ENCODE measurements at regions not wholly inside any gene's neighbourhood (a gene's known extent, or its start where the extent isn't known, plus 50 kb on each side); places are given as distances from the start of the nearest gene placed in this dataset.
"Not testable (repeated sequence)": the region's sequence is repeated elsewhere in the genome, so short reads cannot be mapped to it uniquely, and the experiment has no call there.

DNA sequence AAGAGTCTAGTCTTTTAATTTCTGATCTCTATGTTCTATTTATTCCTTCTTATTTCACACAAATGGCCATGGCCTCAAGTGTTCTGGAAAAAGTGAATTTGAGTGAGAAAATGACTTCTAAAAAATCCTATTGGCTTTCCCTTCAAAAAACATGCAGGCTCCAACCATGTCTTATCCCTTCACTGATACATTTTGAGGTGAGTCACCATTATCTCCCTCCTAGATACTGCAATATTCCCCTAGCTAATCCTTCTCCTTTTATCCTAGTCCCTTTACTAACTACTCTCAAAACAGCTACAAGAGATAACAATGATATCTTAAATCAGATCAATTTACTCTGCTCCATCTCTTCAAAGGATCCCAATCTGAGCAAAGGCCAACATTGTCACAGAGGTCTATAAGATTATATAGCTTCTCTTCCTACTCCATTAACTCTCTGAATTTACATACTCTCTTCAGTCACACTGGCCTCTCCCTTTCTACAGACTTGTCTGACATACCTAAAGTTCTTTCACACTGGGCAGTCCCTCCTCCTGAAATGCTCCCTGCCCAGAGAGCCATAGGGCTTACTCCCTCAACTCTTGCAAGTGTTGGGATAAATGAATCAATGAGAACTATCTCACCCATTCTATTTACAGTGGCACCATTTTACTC, 129.2 kb downstream of the TENT5A start:
- no peak for DNase-seq

DNA sequence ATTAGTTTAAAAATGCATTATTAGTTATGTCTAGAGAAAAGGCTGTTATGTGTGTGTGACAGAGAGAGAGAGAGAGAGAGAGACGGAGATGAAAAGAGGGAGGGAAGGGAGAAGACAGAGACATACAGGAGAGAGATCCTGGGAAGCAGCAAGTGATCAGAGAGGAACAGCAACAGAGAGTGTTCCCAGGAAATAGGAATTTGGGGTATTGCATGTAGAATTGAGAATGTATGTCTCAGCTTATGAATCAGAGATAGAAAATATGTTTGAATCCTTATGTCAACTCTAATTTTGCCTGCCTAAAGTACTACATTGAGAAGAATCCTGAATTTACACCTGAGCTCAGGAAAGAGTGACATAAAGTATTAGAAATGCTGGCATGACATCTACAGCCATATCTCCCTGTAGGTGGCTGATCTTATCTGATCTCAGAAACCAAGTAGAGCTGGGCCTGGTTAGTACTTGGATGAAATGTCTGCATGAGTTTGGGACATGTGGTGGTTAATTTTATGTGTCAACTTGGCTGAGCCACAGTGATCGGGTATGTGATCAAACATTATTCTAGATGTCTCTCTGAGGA, 130.6 kb downstream of the TENT5A start:
- no peak for DNase-seq

DNA sequence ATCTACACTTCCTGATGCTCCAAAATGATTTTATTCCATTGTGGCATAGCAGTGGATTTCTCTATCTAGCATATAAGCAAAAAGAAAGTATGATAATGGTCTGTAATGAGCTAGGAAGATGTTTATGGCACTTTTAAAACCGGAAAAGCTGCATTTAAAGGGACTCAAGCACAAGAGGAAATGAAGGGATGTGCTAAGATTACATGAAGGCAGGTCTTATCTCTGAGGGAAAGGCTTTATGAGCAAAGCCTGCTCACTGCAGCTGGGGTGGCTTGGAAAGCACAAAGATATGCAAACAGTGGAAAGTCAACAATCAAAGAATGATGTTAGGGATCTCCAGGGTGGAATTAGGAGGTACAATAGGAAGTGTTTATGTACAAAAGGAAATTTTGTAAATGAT, 138.2 kb downstream of the TENT5A start:
- DNase-seq = peak; percentile 67

DNA sequence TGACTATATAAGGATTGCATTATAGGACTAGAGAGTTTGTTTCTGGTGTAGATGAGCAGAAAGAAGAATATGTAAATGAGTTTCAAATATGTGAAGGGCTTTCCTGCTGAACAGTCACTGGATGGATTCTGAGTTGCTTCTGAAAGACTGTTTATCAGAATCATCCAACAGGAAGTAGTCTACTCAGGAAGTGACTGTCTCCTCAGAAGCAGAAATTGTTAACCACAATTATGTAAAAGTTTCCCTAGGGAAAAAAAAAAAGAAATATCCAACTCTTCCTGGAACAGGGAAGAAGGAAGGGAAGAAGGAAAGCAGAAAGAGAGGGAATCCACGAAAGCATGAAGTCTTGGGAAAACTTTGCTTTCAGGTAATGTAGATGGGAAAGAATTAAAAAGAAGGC, 138.9 kb downstream of the TENT5A start:
- no peak for DNase-seq

- DNase-seq = no peak
Measured at GRCh38 chr6:81612136-81612535, 140.3 kb downstream of the TENT5A start.

DNA sequence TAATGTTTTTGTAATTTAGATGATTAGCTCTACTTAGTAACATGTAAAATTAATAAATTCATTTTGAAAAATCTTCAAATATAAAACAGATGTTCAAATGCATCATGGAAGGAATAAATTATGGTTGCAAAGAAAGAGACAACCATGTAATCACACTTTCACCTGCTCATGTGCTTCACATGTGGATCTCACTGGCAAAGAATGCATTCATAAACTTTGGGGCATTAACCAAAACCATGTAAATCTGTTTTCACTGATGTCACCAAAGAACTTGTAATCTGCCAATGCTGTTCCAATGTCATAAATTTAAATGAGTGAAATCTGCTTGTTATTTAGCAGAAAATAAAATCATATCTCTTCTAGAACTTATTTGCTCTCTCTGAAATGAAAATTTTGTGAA, 142.7 kb downstream of the TENT5A start:
- DNase-seq = no peak

DNA sequence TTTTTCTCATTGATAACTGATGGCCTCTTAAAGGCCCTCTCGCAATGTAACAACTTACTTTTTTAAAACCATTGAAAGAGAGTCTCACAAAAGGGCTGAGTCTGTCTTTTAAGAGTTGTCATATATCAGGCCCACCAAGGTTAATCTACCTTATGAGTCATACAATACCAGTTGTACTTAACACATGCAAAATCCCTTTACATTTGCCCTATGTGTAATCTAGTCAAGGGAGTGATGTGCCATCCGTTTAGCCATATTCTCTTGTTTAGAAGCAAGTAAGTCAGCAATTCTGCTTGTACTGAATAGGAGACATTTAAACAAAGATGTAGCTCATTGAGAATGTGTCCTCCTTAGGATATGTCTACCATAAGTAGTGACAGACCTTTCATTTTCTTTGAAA, 143.7 kb downstream of the TENT5A start:
- DNase-seq = no peak

DNA sequence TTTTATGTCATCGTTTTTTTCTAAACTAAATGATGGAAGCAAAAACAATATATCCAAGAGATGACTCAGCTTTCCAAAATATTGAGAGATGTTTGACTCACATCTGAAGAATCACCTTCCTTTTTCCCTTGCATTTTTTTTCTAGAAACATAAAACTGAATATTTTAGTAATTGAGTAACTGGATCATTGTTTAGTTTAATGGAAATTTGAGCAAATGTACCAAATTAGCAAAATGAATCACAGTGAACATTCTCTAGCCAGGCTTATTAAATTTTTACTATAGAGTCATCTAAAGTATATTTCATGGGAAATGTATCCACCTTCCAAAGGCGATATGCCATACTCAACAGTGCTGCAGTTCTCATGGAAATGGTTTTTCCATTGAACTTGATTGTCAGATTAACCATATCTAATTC, 145.5 kb downstream of the TENT5A start:
- DNase-seq = no peak

DNA sequence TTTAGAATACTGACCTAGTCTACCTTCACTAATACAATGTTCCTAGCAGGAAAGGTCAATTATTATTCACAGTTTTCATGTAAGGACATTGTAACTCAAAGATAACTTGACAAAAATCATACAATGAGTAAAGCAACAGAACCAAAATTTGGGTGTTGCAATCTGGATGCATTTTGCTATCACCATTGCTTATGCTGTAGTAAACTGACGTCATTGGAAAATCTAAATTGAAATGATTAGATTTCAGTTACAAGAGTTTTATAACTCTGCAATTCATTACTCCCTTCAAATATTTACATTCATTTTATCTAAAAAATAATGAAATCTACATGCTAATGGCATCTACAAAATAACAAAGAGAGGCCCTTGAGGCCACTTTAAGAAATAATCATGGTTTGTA, 147.0 kb downstream of the TENT5A start:
- DNase-seq = no peak

GRCh38 chr6:81601918-81602317, 150.6 kb downstream of the TENT5A start:
- DNase-seq = no peak

GRCh38 chr6:81600488-81600887, 152.0 kb downstream of the TENT5A start:
- not testable (repeated sequence) for DNase-seq

GRCh38 chr6:81594501-81594900, 158.0 kb downstream of the TENT5A start:
- DNase-seq = no peak

DNA sequence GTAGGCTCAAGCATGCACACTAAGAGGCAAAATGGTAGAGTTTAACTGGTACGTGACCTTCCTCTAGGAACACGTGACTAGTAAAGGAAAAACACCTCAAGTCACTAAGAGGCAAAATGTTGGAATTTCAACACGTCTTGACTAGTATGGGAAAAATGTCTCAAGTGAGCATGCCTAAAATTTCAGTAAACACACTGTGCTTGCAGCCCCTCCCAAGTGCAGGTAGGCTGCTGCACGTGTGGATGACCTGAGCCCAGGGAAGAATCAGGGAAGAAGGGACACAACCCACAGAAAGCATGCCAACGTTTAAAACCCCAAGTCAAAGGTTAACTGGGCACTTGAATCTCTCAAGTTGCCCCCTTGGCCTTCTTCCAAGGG, 162.2 kb downstream of the TENT5A start:
- no peak for DNase-seq

DNA sequence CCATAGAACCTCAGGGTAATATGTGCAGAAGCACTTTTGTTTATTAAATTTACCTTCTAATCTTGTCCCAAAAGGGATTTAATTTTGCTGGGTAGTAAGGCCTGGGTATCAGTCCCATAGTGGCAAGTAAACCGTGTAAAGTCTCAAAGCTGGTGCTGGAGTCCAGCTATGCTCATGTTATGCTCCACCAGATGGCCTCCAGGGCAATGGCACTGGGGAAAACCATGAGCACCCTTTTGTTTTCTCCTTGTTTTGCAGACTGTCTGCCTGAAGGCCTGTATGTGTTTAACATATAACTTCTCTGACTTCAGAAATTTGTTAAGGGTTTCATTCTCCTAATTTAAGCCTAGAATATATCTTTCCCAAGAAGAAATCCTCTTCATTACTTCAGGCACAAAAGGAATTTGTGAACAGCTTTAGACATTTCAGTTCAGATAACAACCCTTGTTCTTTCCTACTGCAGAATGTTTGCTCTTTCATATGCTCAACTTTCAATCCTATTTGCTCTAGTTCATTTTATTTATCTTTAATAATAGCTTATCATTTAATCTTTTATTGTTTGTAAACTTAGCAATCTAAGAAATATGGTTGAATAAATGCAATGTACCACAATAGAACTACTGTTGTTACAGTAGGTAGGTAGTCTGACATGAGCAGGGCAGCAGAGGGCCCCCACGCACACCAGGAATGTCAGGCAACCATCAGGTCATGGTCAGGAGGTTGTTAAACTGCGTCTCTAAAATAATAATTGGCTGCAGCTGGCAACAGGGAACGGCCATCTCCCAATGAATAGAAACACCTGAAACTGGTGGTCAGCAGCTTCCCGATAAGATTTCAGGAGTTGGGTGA, 162.8 kb downstream of the TENT5A start:
- peak; percentile 36 for DNase-seq

DNA sequence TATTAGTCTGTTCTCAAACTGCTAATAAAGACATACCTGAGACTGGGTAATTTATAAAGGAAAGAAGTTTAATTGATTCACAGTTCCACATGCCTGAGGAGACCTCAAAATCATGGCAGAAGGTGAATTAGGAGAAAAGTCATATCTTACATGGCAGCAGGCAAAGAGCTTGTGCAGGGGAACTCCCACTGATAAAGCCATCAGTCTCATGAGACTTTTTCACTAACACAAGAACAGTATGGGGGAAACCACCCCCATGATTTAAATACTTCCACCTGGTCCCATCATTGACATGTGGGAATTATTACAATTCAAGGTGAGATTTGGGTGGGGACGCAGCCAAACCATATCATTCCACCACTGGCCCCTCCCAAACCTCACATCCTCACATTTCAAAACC, 166.8 kb downstream of the TENT5A start:
- not testable (repeated sequence) for DNase-seq

- DNase-seq = not testable (repeated sequence)
Measured at GRCh38 chr6:81584156-81584555, 168.3 kb downstream of the TENT5A start.

DNA sequence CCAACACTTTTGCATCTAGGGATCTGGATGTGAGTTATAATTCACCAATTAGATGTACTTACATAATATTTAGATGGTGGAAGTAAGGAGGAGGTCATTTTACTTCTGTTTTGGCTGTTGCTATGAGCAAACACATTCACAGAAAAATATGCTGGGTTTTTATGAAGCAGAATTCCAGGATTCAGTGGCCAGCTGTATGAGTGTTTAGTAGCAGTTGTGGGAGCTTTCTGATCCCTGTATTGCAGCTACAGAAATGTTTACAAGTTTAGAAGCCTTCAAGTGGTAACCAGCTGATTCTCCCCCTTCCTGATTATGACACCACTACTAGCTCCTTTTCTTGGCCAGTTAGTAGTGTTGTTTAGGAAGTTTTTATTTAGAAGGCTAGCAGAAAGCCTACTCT, 177.0 kb downstream of the TENT5A start:
- no peak for DNase-seq

GRCh38 chr6:81572020-81572419, 180.5 kb downstream of the TENT5A start:
- DNase-seq = no peak

DNA sequence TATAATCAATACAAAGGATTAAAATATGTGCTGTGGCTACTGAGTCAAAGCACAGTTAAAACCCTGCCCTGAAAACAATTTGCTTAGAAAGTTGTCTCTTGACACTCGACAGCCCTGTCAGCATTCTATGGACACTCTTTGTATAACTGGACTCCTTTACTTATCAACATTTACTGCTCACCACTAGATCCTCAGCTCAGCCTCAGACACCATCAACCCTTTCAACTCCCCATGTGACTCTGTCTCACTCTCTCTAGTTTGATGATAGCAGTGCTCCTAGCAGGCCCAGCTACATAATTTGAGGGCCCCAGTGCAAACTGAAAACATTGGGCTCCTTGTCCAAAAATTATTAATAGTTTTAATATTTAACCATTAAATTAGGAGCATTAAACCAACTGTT, 181.8 kb downstream of the TENT5A start:
- no peak for DNase-seq

GRCh38 chr6:81568973-81569372, 183.5 kb downstream of the TENT5A start:
- no peak for DNase-seq

DNA sequence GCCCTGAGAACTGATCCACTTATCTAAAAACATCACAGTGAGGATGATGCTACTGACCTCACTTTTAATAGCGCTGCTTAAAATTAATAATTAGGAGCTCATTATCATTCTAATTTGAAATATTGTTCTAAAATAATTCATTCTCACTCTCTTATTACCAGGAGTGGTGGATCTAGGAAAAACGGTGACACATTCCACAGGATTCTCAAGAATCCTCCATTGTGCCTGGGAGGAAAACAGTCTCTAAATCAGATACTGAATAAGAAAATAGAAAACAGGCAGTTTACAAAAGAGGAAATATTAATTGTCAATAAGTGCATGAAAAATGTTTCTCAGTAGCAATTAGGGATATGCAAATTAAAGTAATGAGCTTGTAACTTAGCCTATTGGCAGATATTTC, 187.4 kb downstream of the TENT5A start:
- DNase-seq = no peak

GRCh38 chr6:81564470-81565068, 187.9 kb downstream of the TENT5A start:
- DNase-seq = no peak

DNA sequence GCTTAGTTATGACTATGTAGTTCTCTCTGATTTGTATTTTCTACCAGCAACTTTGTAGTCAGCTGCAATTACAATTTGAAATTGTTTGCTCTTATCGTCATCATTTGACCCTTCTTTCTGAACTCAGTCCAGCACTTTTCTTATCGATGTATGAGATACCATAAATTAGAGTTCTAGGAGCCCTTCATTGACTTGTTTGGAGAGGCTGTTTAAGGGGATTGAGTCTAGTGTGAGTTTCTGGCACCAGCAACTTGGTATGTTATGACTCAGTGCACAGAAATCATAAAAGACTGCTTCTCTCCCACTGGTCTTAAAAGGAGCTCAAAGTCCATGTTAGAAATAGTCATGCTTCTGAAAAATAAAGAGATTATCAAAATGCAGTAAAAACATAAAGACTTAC, 190.3 kb downstream of the TENT5A start:
- DNase-seq = peak; percentile 21

- DNase-seq = peak; percentile 21
Measured at GRCh38 chr6:81561731-81562130, 190.8 kb downstream of the TENT5A start.
